IPS DF 4.7 (cell line): ENCODE measurements at regions not wholly inside any gene's neighbourhood (a gene's known extent, or its start where the extent isn't known, plus 50 kb on each side); places are given as distances from the start of the nearest gene placed in this dataset.

ENCODE experiments used
- DNase-seq: peaks from one replicate; pipeline ENCODE4 v3.0.0-alpha.2; 2013; ENCODE audit warnings: low spot score; ENCODE audit errors: extremely low read depth

GRCh38 chr21:41115851-41116250 is 52.1 kb upstream of the BACE2 start:
- DNase-seq = no peak
